HUES6 (cell line): ENCODE measurements at regions not wholly inside any gene's neighbourhood (a gene's known extent, or its start where the extent isn't known, plus 50 kb on each side); places are given as distances from the start of the nearest gene placed in this dataset.

Experiments used
- H3K27ac ChIP-seq: 2 replicates; pipeline ENCODE4 v1.7.0; 2013; ENCODE audit warnings: low read depth, mild to moderate bottlenecking, low read length, inconsistent platforms
- H3K27me3 ChIP-seq: 2 replicates; pipeline ENCODE4 v1.6.1; 2013; ENCODE audit warnings: low read length; ENCODE audit not compliant: control insufficient read depth, insufficient read depth
- H3K36me3 ChIP-seq: 2 replicates; pipeline ENCODE4 v1.6.1; 2013; ENCODE audit warnings: low read length; ENCODE audit not compliant: control insufficient read depth, insufficient read depth
- H3K4me1 ChIP-seq: 2 replicates; pipeline ENCODE4 v1.6.1; 2013; ENCODE audit warnings: low read length; ENCODE audit not compliant: control insufficient read depth, insufficient read depth
- H3K4me3 ChIP-seq: 2 replicates; pipeline ENCODE4 v1.5.1; 2013; ENCODE audit warnings: low read depth, low read length
- H3K9ac ChIP-seq: one replicate; pipeline ENCODE4 v1.6.1; 2013; ENCODE audit warnings: mild to moderate bottlenecking, low read length
- H3K9me3 ChIP-seq: 2 replicates; pipeline ENCODE4 v1.6.1; 2013; ENCODE audit warnings: low read depth, low read length; ENCODE audit not compliant: control insufficient read depth, insufficient read depth

- H3K27ac ChIP-seq: no peak overlapping the region
- peaks cover 27% of the 10 kb centered on the region for H3K4me1 ChIP-seq
- no peaks in the 10 kb centered on the region for H3K27me3 ChIP-seq
- 0 out of 2 replicates have a peak, but pooled peaks cover 2% of the 10 kb centered on the region for H3K9me3 ChIP-seq
- H3K36me3 ChIP-seq: no peaks in the 10 kb centered on the region
- H3K4me3 ChIP-seq: no peak overlapping the region
- no peak overlapping the region for H3K9ac ChIP-seq
Observed at GRCh38 chr7:86975449-86975848, 84.0 kb downstream of the ELAPOR2 start.

- Histone ChIP-seq H3K27me3 (no peaks in the 10 kb centered on the region), H3K9me3 (0 out of 2 replicates have a peak, but pooled peaks cover 2% of the 10 kb centered on the region), H3K4me1 (peaks cover 28% of the 10 kb centered on the region), H3K36me3 (no peaks in the 10 kb centered on the region), H3K9ac (no peak overlapping the region), H3K4me3 (no peak overlapping the region), H3K27ac (no peak overlapping the region)
Observed at GRCh38 chr7:86972072-86972471, 87.4 kb downstream of the ELAPOR2 start.

- H3K9me3 ChIP-seq: 0 out of 2 replicates have a peak, but pooled peaks cover 2% of the 10 kb centered on the region
- H3K4me3 ChIP-seq: no peak overlapping the region
- H3K9ac ChIP-seq: no peak overlapping the region
- H3K27ac ChIP-seq: no peak overlapping the region
- H3K4me1 ChIP-seq: peaks cover 30% of the 10 kb centered on the region
- H3K27me3 ChIP-seq: no peaks in the 10 kb centered on the region
- no peaks in the 10 kb centered on the region for H3K36me3 ChIP-seq
Observed at GRCh38 chr7:86970986-86971385, 88.5 kb downstream of the ELAPOR2 start.

GRCh38 chr7:86970547-86970946 lies 88.9 kb downstream of the ELAPOR2 start:
- 0 out of 2 replicates have a peak, but pooled peaks cover 2% of the 10 kb centered on the region for H3K9me3 ChIP-seq
- H3K27ac ChIP-seq: no peak overlapping the region
- no peaks in the 10 kb centered on the region for H3K36me3 ChIP-seq
- H3K4me1 ChIP-seq: peaks cover 30% of the 10 kb centered on the region
- no peak overlapping the region for H3K4me3 ChIP-seq
- H3K27me3 ChIP-seq: no peaks in the 10 kb centered on the region
- no peak overlapping the region for H3K9ac ChIP-seq

DNA sequence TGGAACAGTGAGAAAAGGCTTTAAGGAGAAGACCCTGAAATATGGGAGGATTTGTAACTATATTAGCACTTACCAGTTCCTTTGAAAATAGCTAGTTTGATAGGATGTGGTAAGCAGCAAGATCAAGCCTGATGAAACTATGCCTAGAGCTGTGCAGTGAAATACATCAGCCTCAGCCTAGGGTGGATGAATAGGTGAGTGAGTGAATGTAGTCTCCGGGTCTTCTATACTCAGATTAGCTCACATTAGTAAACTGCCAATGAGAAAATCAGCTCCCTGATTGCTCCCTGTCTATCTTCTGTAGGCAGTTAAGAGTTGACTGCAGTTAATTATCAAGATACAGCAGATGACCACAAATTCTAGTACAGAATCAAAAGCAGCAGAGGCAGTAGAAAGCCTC lies 89.6 kb downstream of the ELAPOR2 start:
- Histone ChIP-seq H3K27me3 (no peaks in the 10 kb centered on the region), H3K9ac (no peak overlapping the region), H3K4me3 (no peak overlapping the region), H3K36me3 (no peaks in the 10 kb centered on the region), H3K27ac (no peak overlapping the region), H3K9me3 (0 out of 2 replicates have a peak, but pooled peaks cover 2% of the 10 kb centered on the region), H3K4me1 (peaks cover 37% of the 10 kb centered on the region)

DNA sequence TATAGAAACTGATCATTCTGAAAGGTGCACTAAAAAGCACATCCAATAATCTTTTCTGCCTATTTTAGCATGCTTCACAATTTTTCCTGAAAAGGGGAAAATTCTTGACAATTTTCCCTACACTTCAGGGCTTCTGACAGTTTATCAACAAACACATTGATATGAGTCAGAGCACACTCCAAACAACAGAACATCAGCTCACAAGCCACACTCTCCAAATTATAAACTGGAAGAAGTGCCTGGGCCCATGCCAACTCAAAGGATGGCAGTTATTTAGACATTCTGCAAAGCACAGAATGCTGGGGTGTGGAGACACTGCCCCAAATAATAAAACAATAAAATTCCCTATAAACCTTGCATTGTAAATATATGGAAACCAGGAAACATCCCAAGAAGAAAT lies 90.8 kb downstream of the ELAPOR2 start:
- H3K9ac ChIP-seq: no peak overlapping the region
- H3K9me3 ChIP-seq: 0 out of 2 replicates have a peak, but pooled peaks cover 2% of the 10 kb centered on the region
- H3K36me3 ChIP-seq: no peaks in the 10 kb centered on the region
- no peak overlapping the region for H3K27ac ChIP-seq
- no peak overlapping the region for H3K4me3 ChIP-seq
- no peaks in the 10 kb centered on the region for H3K27me3 ChIP-seq
- H3K4me1 ChIP-seq: peaks cover 46% of the 10 kb centered on the region

DNA sequence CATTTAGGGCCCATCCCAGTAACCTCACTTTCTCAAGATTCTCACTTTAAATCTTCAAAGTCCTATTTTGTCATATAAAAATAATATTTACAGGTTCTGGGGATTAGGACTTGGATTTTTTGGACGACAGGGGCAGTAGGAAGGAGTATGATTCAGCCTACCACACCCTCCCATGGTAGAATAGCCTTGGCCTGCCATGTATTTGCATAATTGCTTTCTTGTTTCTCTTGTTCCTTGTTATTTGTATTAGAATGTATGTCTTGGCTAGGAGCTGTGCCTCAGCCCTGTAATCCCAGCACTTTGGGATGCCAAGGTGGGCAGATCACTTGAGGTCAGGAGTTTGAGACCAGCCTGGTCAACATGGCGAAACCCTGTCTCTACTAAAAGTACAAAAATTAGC lies 92.5 kb downstream of the ELAPOR2 start:
- Histone ChIP-seq H3K9ac (no peak overlapping the region), H3K27me3 (no peaks in the 10 kb centered on the region), H3K4me1 (peaks cover 41% of the 10 kb centered on the region), H3K36me3 (no peaks in the 10 kb centered on the region), H3K27ac (no peak overlapping the region), H3K9me3 (0 out of 2 replicates have a peak, but pooled peaks cover under 1% of the 10 kb centered on the region), H3K4me3 (no peak overlapping the region)

DNA sequence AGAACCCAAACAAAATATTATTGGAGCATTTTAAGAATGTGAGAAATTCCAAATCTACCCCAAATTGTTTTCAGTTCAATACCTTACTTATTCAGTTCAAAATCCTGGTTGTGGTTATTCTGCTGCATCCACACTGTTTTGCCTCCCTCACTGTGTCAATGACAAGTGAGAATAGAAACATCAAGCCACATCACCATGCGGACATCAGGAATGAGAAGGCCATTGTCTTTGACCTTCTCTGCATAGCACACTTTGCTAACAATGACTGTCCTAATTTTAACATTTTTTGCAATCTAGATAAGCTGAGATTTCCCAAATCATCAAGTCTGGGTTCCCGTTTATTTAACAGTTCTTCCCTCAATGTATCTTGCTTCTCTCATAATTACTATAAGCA lies 93.7 kb downstream of the ELAPOR2 start:
- H3K9me3 ChIP-seq: no peaks in the 10 kb centered on the region
- H3K9ac ChIP-seq: no peak overlapping the region
- H3K4me3 ChIP-seq: no peak overlapping the region
- H3K4me1 ChIP-seq: peaks cover 40% of the 10 kb centered on the region
- peaks cover 2% of the 10 kb centered on the region; the same call in 1 of the 2 replicates for H3K36me3 ChIP-seq
- no peak overlapping the region; the same call in 1 of the 2 replicates for H3K27ac ChIP-seq
- H3K27me3 ChIP-seq: no peaks in the 10 kb centered on the region

DNA sequence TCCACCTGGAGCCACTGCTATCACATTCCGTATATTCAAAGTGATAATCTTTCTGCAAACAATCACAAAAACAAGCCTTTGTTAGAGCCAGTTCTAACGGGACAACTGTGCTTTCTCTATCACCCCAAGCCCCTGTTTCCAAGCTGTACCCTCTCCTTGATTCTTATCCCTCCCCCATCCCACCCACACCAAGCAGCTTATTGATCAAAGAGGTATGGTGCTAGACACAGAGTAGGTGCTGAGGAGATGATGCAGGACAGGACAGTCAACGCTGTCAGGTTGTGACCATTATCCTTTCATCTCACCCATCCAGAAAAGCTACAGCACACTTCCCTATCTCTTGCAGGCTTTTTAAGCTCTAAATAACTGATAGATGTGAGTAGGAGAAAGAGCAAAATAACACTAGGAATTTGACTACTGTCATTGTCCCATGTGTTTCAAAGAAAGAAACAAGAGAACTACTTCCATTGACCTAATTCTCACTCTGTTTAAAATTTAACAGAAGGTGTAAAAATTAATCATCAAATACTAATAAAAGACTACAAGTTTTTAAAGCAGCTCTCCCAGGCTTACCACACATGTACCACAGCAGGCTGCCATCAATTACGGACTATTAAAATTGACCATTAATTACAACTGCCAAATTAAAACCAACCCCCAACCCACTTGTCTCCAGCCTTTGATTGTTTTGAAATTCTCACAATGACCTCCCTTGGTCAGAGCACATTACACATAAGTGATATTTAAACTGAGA lies 94.3 kb downstream of the ELAPOR2 start:
- peaks cover 40% of the 10 kb centered on the region for H3K4me1 ChIP-seq
- H3K9ac ChIP-seq: no peak overlapping the region
- peaks cover 2% of the 10 kb centered on the region; the same call in 1 of the 2 replicates for H3K36me3 ChIP-seq
- H3K9me3 ChIP-seq: no peaks in the 10 kb centered on the region
- H3K27me3 ChIP-seq: no peaks in the 10 kb centered on the region
- H3K27ac ChIP-seq: no peak overlapping the region; the same call in 1 of the 2 replicates
- H3K4me3 ChIP-seq: no peak overlapping the region

- Histone ChIP-seq H3K9me3 (peaks cover 9% of the 10 kb centered on the region), H3K36me3 (peaks cover 9% of the 10 kb centered on the region), H3K27me3 (no peaks in the 10 kb centered on the region), H3K9ac (no peak overlapping the region), H3K27ac (peak overlapping the region; percentile 55; the same call in 1 of the 2 replicates), H3K4me3 (no peak overlapping the region), H3K4me1 (peaks cover 40% of the 10 kb centered on the region)
Observed at GRCh38 chr7:86963599-86964230, 95.7 kb downstream of the ELAPOR2 start.

GRCh38 chr7:86962623-86963022 lies 96.8 kb downstream of the ELAPOR2 start:
- no peak overlapping the region for H3K27ac ChIP-seq

More at GRCh38 chr7:86962623-86963022, 96.8 kb downstream of the ELAPOR2 start:
- no peak overlapping the region for H3K9ac ChIP-seq
- peaks cover 40% of the 10 kb centered on the region for H3K4me1 ChIP-seq
- H3K4me3 ChIP-seq: no peak overlapping the region
- peaks cover 9% of the 10 kb centered on the region for H3K9me3 ChIP-seq
- peaks cover 11% of the 10 kb centered on the region for H3K36me3 ChIP-seq
- H3K27me3 ChIP-seq: no peaks in the 10 kb centered on the region
